ENCODE measurements at regions not wholly inside any gene's neighbourhood (a gene's known extent, or its start where the extent isn't known, plus 50 kb on each side); places are given as distances from the start of the nearest gene placed in this dataset.

DNA sequence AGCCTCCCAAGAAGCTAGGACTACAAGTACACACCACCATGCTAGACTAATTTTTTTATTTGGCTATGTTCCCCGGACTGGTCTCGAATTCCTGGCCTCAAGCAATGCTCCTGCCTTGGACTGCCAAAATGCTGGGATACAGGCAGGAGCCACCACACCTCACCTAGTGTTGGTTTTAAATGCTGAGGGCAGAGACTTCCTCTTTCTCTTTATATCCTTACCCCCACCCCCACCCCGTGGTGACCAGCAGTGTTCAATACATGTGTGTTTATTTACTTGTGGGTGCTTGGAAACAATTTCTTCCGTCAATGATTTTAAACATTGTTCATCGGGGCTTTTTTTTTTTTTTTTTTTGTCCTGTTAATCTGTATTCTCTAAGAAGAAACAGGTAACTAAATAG is 158.9 kb downstream of the ZBTB18 start:
- no peaks in the 10 kb centered on the region for H3K36me3 ChIP-seq (ENCODE audit: low read depth)
- intact Hi-C loops (cut with DNase I, micrococcal nuclease) = no loop called here
- H3K4me3 ChIP-seq = no peak overlapping the region
- no peaks in the 10 kb centered on the region for H3K4me1 ChIP-seq (ENCODE audit: low read depth)
- ATAC-seq (no peak), DNase-seq (no peak)
- no peaks in the 10 kb centered on the region for H3K9me3 ChIP-seq
- no peak for TF ChIP-seq CTCF (IDR thresholded peaks at IDR 0.05)

GRCh38 chr1:244210884-244211558 is 159.9 kb downstream of the ZBTB18 start:
- ATAC-seq = peak; percentile 62
- intact Hi-C loops (cut with DNase I, micrococcal nuclease) = no loop called here
- no peak for TF ChIP-seq CTCF (IDR thresholded peaks at IDR 0.05)

GRCh38 chr1:244211559-244211944 is 160.5 kb downstream of the ZBTB18 start:
- no peaks in the 10 kb centered on the region for H3K4me1 ChIP-seq (ENCODE audit: low read depth)
- DNase-seq (peak in 1 of 3 donors; percentile 14), ATAC-seq (peak; percentile 17)
- no peak overlapping the region for H3K4me3 ChIP-seq
- TF ChIP-seq CTCF (IDR thresholded peaks at IDR 0.05) = no peak
- H3K9me3 ChIP-seq = no peaks in the 10 kb centered on the region
- no peaks in the 10 kb centered on the region for H3K36me3 ChIP-seq (ENCODE audit: low read depth)
- intact Hi-C loops (cut with DNase I, micrococcal nuclease) = no loop called here

More at GRCh38 chr1:244210884-244211558, 159.9 kb downstream of the ZBTB18 start:
- Histone ChIP-seq H3K36me3 (ENCODE audit: low read depth) (no peaks in the 10 kb centered on the region), H3K9me3 (no peaks in the 10 kb centered on the region), H3K4me1 (ENCODE audit: low read depth) (no peaks in the 10 kb centered on the region), H3K4me3 (no peak overlapping the region)
- DNase-seq = peak in 2 of 3 donors; percentile 21 to 35

- no peak overlapping the region for H3K4me3 ChIP-seq
- DNase-seq (no peak), ATAC-seq (no peak)
- no peak for TF ChIP-seq CTCF (IDR thresholded peaks at IDR 0.05)
- no peaks in the 10 kb centered on the region for H3K4me1 ChIP-seq (ENCODE audit: low read depth)
- intact Hi-C loops (cut with DNase I, micrococcal nuclease) = no loop called here
- no peaks in the 10 kb centered on the region for H3K36me3 ChIP-seq (ENCODE audit: low read depth)
- H3K9me3 ChIP-seq = no peaks in the 10 kb centered on the region
Measured at GRCh38 chr1:244212219-244212618, 161.1 kb downstream of the ZBTB18 start.

DNA sequence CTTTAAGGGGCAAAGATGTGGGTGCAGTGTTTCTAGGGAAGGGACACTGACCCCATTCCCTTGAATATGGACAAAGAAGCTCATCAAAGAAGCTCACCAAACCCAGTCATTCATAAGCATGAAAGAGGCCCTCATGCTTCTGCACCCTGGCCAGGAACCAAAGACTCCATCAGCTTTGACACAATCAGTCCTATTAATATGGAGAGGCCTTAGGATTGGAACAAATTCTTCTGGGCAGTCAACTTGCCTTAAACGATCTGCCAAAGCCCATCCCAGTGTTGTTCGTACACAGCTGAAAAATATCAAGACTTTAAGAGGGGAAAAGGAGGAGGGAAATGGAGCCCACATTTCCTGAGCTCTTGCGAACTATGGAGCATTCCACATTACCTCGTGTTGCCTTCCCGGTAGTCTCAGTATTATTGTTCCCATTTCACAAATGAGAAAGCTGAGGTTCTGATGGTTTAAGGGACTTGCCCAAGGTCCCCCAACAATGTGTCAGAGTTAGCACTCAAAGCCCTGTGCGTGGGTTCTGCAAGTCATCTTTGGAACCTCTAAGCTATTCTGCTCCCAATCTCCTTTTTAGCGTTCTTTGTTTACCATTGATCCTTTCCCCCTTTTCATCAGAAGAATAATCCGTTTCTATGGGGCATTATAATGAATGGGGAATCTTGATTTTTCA is 161.9 kb downstream of the ZBTB18 start:
- no peaks in the 10 kb centered on the region for H3K4me1 ChIP-seq (ENCODE audit: low read depth)
- no peak for DNase-seq
- no peaks in the 10 kb centered on the region for H3K36me3 ChIP-seq (ENCODE audit: low read depth)
- no peak for TF ChIP-seq CTCF (IDR thresholded peaks at IDR 0.05)
- no peak for ATAC-seq
- intact Hi-C loops (cut with DNase I, micrococcal nuclease) = no loop called here
- no peaks in the 10 kb centered on the region for H3K9me3 ChIP-seq
- no peak overlapping the region for H3K4me3 ChIP-seq
